ENCODE measurements at regions not wholly inside any gene's neighbourhood (a gene's known extent, or its start where the extent isn't known, plus 50 kb on each side); places are given as distances from the start of the nearest gene placed in this dataset.

- DNase-seq (ENCODE audit: low read depth, low spot score): peak; percentile 95
- in situ Hi-C loops (cut with HindIII; ENCODE audit: low pct_unique_long_range_greater_than_20kb, low sequenced_read_pairs): no loop called here
These were observed 414.4 kb upstream of the ALCAM start for GRCh38 chr3:104952146-104952972.

- DNase-seq (ENCODE audit: low read depth, low spot score): no peak
- in situ Hi-C loops (cut with HindIII; ENCODE audit: low pct_unique_long_range_greater_than_20kb, low sequenced_read_pairs): no loop called here
These were observed 409.9 kb upstream of the ALCAM start for GRCh38 chr3:104956620-104957345.

GRCh38 chr3:104960579-104960978 is 406.1 kb upstream of the ALCAM start:
- no peak for DNase-seq (ENCODE audit: low read depth, low spot score)
- in situ Hi-C loops (cut with HindIII; ENCODE audit: low pct_unique_long_range_greater_than_20kb, low sequenced_read_pairs): no loop called here

DNA sequence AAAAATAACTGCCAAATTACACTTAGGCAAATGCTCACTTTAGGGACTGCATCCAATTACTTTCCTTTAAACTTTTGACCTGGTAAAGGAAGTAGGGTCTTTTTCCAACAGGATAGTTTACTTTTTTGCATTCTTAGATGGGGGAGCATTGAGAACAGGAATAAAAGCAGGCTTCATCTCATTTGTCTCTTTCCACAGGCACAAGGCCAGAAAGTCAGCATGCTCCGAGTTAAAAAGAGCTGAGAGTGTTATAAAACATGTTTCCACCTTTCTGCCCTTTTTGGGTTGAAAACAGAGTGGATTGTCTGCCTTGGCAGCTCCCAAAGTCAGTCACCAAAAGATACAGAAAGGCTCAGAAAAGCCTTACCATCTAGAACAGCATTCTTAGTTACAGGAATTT is 404.9 kb upstream of the ALCAM start:
- DNase-seq (ENCODE audit: low read depth, low spot score): no peak
- in situ Hi-C loops (cut with HindIII; ENCODE audit: low pct_unique_long_range_greater_than_20kb, low sequenced_read_pairs): no loop called here

GRCh38 chr3:104974316-104974715 is 392.4 kb upstream of the ALCAM start:
- in situ Hi-C loops (cut with HindIII; ENCODE audit: low pct_unique_long_range_greater_than_20kb, low sequenced_read_pairs): no loop called here
- no peak for DNase-seq (ENCODE audit: low read depth, low spot score)

GRCh38 chr3:104977719-104978118 is 389.0 kb upstream of the ALCAM start:
- no peak for DNase-seq (ENCODE audit: low read depth, low spot score)
- in situ Hi-C loops (cut with HindIII; ENCODE audit: low pct_unique_long_range_greater_than_20kb, low sequenced_read_pairs): no loop called here

- in situ Hi-C loops (cut with HindIII; ENCODE audit: low pct_unique_long_range_greater_than_20kb, low sequenced_read_pairs): no loop called here
- DNase-seq (ENCODE audit: low read depth, low spot score): no peak
These were observed 384.6 kb upstream of the ALCAM start for GRCh38 chr3:104982130-104982529.

- DNase-seq (ENCODE audit: low read depth, low spot score): peak; percentile 44
- in situ Hi-C loops (cut with HindIII; ENCODE audit: low pct_unique_long_range_greater_than_20kb, low sequenced_read_pairs): no loop called here
These were observed 378.9 kb upstream of the ALCAM start for GRCh38 chr3:104987859-104988258.

DNA sequence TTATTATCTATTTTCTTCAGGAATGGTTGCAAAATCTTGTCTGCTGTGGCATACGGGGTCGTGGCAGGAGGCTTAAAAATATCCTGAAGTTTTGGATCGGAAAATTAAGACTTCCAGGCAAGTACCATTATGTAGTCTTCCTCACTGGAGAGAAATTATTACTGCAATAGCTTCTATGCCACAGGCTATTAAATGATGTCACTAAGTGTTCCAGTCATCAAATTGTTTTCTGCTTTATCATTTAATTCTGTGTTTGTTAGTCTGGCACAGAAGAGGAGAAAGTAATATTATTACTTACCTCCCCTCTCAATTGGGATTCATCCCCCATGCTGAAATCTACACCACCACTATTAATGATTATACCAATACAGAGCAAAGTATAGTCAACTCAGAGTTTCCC is 378.2 kb upstream of the ALCAM start:
- no peak for DNase-seq (ENCODE audit: low read depth, low spot score)
- in situ Hi-C loops (cut with HindIII; ENCODE audit: low pct_unique_long_range_greater_than_20kb, low sequenced_read_pairs): no loop called here

DNA sequence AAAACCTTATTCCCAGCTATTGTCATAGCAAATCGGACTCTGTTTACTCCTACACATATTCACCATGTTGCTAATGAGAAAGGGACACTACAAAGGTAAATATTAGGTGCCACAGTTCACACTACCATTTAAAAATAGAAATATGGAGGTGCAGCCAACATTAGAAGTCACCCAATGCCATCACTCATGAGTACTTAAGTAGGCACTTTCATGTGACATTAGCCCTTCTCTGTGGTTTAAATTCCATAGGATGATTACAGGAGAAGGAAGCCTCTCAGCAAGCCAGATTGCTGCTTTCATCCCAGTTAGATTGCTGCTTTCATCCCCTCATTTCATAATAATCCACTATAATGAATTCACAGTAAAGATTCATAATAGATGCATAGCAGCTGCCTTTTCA is 376.8 kb upstream of the ALCAM start:
- in situ Hi-C loops (cut with HindIII; ENCODE audit: low pct_unique_long_range_greater_than_20kb, low sequenced_read_pairs): no loop called here
- DNase-seq (ENCODE audit: low read depth, low spot score): no peak

GRCh38 chr3:104990758-104991157 is 376.0 kb upstream of the ALCAM start:
- DNase-seq (ENCODE audit: low read depth, low spot score): no peak
- in situ Hi-C loops (cut with HindIII; ENCODE audit: low pct_unique_long_range_greater_than_20kb, low sequenced_read_pairs): no loop called here

DNA sequence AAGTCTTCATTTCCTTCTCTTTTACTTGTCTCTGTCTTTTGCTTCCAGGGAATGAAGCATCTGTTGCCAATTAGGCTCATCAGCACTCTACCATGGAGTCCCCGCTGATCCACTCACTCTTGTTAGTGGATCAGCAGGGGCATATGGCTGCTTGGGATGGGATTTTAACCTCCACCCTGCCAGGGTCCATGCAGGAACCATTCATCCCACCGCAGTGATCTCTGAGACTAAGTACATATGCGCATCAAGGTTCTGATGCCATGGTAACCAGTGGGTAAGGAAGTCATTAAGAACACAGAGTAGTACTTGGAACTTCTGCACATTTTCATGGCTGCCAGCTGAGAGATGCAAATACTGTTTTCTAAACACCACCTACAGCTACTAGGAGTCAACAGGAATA is 374.0 kb upstream of the ALCAM start:
- in situ Hi-C loops (cut with HindIII; ENCODE audit: low pct_unique_long_range_greater_than_20kb, low sequenced_read_pairs): no loop called here

GRCh38 chr3:105006164-105006563 is 360.5 kb upstream of the ALCAM start:
- DNase-seq (ENCODE audit: low read depth, low spot score): no peak
- in situ Hi-C loops (cut with HindIII; ENCODE audit: low pct_unique_long_range_greater_than_20kb, low sequenced_read_pairs): no loop called here

More for the DNA sequence above, 374.0 kb upstream of the ALCAM start:
- DNase-seq (ENCODE audit: low read depth, low spot score): no peak

- DNase-seq (ENCODE audit: low read depth, low spot score): no peak
These were observed 353.1 kb upstream of the ALCAM start for GRCh38 chr3:105013657-105014056.

GRCh38 chr3:105014631-105015030 is 352.1 kb upstream of the ALCAM start:
- in situ Hi-C loops (cut with HindIII; ENCODE audit: low pct_unique_long_range_greater_than_20kb, low sequenced_read_pairs): no loop called here
- DNase-seq (ENCODE audit: low read depth, low spot score): no peak

More at GRCh38 chr3:105013657-105014056, 353.1 kb upstream of the ALCAM start:
- in situ Hi-C loops (cut with HindIII; ENCODE audit: low pct_unique_long_range_greater_than_20kb, low sequenced_read_pairs): no loop called here

- in situ Hi-C loops (cut with HindIII; ENCODE audit: low pct_unique_long_range_greater_than_20kb, low sequenced_read_pairs): no loop called here
- no peak for DNase-seq (ENCODE audit: low read depth, low spot score)
These were observed 343.9 kb upstream of the ALCAM start for GRCh38 chr3:105022813-105023212.

- DNase-seq (ENCODE audit: low read depth, low spot score): no peak
- in situ Hi-C loops (cut with HindIII; ENCODE audit: low pct_unique_long_range_greater_than_20kb, low sequenced_read_pairs): no loop called here
These were observed 336.5 kb upstream of the ALCAM start for GRCh38 chr3:105030211-105030610.

- in situ Hi-C loops (cut with HindIII; ENCODE audit: low pct_unique_long_range_greater_than_20kb, low sequenced_read_pairs): no loop called here
- no peak for DNase-seq (ENCODE audit: low read depth, low spot score)
These were observed 334.2 kb upstream of the ALCAM start for GRCh38 chr3:105032541-105032940.

DNA sequence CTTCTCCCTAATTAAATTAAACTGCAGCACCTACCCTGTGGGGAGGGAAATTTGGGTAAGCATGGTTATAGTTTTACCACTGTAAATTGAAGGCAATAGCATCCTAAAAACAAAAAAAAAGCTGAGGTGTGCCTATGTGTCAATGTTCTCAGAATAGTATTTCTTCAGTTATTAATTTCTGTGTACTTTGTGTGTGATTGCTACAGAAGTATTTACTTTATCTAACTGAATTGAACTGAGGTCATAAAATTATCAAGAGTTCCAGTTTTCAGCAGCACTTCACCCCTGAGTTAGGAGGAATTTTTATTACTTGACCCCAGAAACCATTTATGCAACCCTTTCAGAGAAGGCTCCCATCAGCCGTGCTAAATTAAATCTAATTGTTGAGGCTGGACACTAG is 333.6 kb upstream of the ALCAM start:
- in situ Hi-C loops (cut with HindIII; ENCODE audit: low pct_unique_long_range_greater_than_20kb, low sequenced_read_pairs): no loop called here

More for the DNA sequence above, 333.6 kb upstream of the ALCAM start:
- DNase-seq (ENCODE audit: low read depth, low spot score): no peak

Data from SK-MEL-5 (cell line).